WERI-Rb-1 (cell line): ENCODE measurements at regions not wholly inside any gene's neighbourhood (a gene's known extent, or its start where the extent isn't known, plus 50 kb on each side); places are given as distances from the start of the nearest gene placed in this dataset.

Source experiments
- DNase-seq: peaks from one replicate; pipeline ENCODE4 v3.0.0-alpha.2; 2020
- H3K27ac ChIP-seq: fragments of 250-450 bp; sonication (Bioruptor Pico); 2 replicates; pipeline ENCODE4 v1.5.1; 2020; ENCODE audit warnings: mild to moderate bottlenecking, moderate library complexity
- H3K27me3 ChIP-seq: fragments of 250-450 bp; sonication (Bioruptor Pico); 2 replicates; pipeline ENCODE4 v1.5.1; 2021; ENCODE audit warnings: mild to moderate bottlenecking, low read depth, moderate library complexity; ENCODE audit not compliant: insufficient read depth, severe bottlenecking
- H3K36me3 ChIP-seq: fragments of 250-450 bp; sonication (Bioruptor Pico); 2 replicates; pipeline ENCODE4 v1.5.1; 2020; ENCODE audit warnings: mild to moderate bottlenecking, moderate library complexity
- H3K4me3 ChIP-seq: 2 replicates; pipeline ENCODE4 v1.5.1; 2011; ENCODE audit warnings: low read depth, mild to moderate bottlenecking, control low read depth, low read length
- H3K9me3 ChIP-seq: fragments of 250-450 bp; sonication (Bioruptor Pico); 2 replicates; pipeline ENCODE4 v1.5.1; 2021; ENCODE audit warnings: mild to moderate bottlenecking, moderate library complexity; ENCODE audit not compliant: severe bottlenecking
- TF ChIP-seq, protein P1 (sequence below): IDR thresholded peaks from 2 replicates; pipeline ENCODE4 v1.5.1; 2011; ENCODE audit warnings: low read depth, mild to moderate bottlenecking, control low read depth, inconsistent platforms, low read length

DNA sequence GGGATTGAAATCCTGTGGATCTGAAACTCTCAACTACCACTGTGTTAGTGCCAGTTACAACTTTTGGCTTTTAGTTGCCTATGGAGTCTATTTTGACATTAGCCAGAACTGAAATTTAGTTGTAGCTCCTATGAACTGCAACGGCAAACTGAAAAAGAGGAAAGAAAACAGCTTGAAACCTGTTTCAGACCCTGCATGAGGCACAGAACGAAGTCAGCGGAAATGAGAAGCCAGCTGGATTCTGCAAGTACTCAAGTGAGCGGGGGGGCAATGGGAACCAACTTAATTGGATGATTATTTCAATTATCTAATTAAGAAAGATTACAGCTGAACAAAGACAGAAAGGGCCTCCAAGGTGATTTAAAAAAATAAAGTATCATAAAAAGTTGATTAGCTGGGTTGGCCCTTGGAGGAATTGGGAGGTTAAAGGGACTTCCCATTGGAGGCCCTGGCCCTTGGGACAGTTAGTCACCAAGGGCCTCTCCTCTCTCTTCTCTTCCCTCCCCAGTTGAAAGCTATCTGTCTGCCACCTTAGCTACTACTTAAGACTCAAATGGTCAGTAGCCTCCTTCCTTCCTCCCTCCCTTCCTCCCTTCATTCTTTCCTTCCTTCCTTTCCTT lies 352.1 kb downstream of the SHQ1 start:
- no peaks in the 10 kb centered on the region for H3K36me3 ChIP-seq
- H3K27ac ChIP-seq: no peak overlapping the region
- DNase-seq: no peak
- no peaks in the 10 kb centered on the region for H3K27me3 ChIP-seq
- TF ChIP-seq, protein P1, sequence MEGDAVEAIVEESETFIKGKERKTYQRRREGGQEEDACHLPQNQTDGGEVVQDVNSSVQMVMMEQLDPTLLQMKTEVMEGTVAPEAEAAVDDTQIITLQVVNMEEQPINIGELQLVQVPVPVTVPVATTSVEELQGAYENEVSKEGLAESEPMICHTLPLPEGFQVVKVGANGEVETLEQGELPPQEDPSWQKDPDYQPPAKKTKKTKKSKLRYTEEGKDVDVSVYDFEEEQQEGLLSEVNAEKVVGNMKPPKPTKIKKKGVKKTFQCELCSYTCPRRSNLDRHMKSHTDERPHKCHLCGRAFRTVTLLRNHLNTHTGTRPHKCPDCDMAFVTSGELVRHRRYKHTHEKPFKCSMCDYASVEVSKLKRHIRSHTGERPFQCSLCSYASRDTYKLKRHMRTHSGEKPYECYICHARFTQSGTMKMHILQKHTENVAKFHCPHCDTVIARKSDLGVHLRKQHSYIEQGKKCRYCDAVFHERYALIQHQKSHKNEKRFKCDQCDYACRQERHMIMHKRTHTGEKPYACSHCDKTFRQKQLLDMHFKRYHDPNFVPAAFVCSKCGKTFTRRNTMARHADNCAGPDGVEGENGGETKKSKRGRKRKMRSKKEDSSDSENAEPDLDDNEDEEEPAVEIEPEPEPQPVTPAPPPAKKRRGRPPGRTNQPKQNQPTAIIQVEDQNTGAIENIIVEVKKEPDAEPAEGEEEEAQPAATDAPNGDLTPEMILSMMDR: no peak
- H3K4me3 ChIP-seq: no peak overlapping the region
- H3K9me3 ChIP-seq: no peaks in the 10 kb centered on the region

DNA sequence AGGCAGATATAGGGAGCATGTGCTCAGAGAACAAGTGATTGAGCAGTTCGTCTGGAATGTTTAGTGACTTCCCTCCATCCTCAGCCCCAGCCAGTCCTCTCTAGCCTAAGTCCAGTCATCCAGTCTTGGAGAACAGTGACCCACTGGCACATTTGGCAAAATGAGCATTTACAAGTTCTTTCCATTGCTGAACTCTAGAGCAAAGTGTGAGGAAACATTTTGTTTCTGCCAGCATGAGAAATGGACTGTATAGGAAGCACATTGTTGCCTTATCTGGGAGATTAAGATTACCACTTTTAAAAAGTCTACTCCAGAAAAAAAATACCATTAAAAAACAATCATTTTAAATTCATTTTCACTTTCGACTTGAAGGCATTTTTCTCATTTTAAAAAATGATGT lies 353.6 kb downstream of the SHQ1 start:
- TF ChIP-seq, protein P1: no peak
- H3K27me3 ChIP-seq: no peaks in the 10 kb centered on the region
- no peak overlapping the region for H3K27ac ChIP-seq
- no peaks in the 10 kb centered on the region for H3K36me3 ChIP-seq
- DNase-seq: no peak
- no peak overlapping the region for H3K4me3 ChIP-seq
- no peaks in the 10 kb centered on the region for H3K9me3 ChIP-seq

DNA sequence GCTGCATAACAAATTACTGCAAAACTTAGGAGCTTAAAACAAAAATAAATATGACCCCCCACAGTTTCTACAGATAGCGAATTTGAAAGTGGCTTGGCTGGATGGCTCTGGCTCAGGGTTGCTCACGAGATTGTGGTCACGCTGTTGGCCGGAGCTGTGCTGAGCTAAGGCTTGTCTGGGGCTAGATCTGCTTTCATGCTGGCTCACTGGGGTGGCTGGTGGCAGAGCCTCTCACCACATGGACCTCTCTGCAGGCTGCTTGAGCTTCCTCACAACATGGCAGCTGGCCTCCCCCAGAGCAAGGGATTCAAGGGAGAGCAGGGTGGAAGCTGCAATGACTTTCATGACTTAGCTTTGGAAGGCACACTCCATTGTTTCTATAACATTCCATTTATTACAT lies 354.1 kb downstream of the SHQ1 start:
- no peak overlapping the region for H3K4me3 ChIP-seq
- H3K9me3 ChIP-seq: no peaks in the 10 kb centered on the region
- H3K36me3 ChIP-seq: no peaks in the 10 kb centered on the region
- H3K27me3 ChIP-seq: no peaks in the 10 kb centered on the region
- TF ChIP-seq, protein P1: no peak
- no peak overlapping the region for H3K27ac ChIP-seq
- no peak for DNase-seq

DNA sequence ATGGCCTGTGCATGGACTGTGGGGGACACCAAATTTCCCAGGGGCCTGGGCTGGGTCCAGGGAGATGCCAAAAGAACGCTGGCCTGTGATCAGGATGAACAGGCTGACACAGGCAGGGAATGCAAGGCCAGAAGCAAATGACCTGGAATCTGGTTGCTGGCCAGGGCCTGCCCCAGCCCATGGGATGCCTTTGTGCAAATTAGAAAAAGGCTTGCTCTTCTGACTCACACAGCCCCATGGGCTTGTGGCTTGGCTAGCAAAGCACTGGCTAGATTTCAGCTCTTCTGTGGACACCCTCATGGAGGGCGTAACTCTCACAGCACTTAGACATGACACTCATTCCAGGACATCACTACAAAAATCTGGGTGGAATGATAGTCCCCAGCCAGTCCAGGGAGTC lies 356.0 kb downstream of the SHQ1 start:
- TF ChIP-seq, protein P1: no peak
- DNase-seq: no peak
- H3K36me3 ChIP-seq: no peaks in the 10 kb centered on the region
- no peak overlapping the region for H3K27ac ChIP-seq
- no peaks in the 10 kb centered on the region for H3K27me3 ChIP-seq
- H3K9me3 ChIP-seq: no peaks in the 10 kb centered on the region
- H3K4me3 ChIP-seq: no peak overlapping the region

DNA sequence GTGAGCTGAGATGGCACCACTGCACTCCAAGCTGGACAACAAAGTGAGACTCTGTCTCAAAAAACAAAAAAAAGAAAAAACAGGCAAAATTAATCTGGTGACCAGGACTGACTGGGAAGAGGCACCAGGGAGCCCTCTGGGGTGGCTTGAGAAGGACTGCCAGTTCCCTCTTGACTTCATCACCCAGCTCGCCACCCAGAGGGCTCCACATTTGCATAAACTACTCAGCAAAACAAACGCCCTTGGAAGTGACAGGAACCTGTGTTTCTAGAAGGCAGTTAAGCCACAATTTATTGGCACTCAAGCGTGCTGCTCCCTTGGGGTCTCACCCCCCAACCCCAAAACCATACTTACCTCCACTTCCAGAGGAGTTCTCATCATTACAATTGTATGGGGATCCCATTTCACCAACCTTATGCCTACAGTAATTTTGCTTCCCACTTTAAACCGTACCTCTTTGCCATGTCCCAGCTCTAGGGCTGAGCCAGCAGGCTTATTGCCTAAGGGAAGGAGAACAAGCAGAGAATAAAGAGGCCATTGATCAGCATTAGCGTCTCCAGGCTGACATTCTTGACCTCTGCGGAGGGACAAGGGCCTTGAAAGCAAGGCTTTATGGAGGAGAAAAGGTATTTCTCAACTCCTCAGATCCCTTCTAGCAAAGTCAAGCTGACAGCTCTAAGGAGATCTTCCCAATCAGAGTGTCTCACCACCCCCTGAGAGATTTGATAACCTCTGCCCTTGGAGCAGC lies 357.4 kb downstream of the SHQ1 start:
- DNase-seq: peak; percentile 88
- TF ChIP-seq, protein P1: no peak

More for the DNA sequence above, 357.4 kb downstream of the SHQ1 start:
- no peaks in the 10 kb centered on the region for H3K9me3 ChIP-seq
- H3K27ac ChIP-seq: peak overlapping the region; percentile 83
- H3K36me3 ChIP-seq: no peaks in the 10 kb centered on the region
- peak overlapping the region; percentile 19 for H3K4me3 ChIP-seq
- no peaks in the 10 kb centered on the region for H3K27me3 ChIP-seq
